ENCODE measurements at regions not wholly inside any gene's neighbourhood (a gene's known extent, or its start where the extent isn't known, plus 50 kb on each side); places are given as distances from the start of the nearest gene placed in this dataset.

DNA sequence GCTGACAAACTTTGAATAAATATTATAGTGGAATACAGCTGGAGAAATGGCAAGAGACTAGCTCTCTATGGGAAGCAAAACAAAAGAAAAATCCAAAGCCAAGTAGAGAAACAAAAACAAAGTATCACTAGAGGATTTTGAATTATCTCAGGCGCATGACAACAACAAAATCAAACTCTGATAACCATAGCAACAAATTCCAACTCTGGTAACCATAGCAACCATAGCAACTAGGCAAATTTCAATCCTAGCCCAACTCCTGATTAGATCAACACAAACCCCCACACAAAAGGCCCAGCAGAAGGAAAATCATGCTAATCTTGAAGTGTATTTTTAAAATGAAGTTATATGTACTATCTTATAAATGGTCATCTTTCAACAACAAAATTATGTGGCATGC, 98.4 kb upstream of the MAGEE2 start:
- TF ChIP-seq, protein P1, sequence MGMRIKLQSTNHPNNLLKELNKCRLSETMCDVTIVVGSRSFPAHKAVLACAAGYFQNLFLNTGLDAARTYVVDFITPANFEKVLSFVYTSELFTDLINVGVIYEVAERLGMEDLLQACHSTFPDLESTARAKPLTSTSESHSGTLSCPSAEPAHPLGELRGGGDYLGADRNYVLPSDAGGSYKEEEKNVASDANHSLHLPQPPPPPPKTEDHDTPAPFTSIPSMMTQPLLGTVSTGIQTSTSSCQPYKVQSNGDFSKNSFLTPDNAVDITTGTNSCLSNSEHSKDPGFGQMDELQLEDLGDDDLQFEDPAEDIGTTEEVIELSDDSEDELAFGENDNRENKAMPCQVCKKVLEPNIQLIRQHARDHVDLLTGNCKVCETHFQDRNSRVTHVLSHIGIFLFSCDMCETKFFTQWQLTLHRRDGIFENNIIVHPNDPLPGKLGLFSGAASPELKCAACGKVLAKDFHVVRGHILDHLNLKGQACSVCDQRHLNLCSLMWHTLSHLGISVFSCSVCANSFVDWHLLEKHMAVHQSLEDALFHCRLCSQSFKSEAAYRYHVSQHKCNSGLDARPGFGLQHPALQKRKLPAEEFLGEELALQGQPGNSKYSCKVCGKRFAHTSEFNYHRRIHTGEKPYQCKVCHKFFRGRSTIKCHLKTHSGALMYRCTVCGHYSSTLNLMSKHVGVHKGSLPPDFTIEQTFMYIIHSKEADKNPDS (CRISPR knock-in tag; IDR thresholded peaks at IDR 0.05) = no peak
- no peak for TF ChIP-seq YY1 (IDR thresholded peaks at IDR 0.05; ENCODE audit: insufficient read depth, insufficient replicate concordance, low read depth, low read length)
- TF ChIP-seq RFX3 (CRISPR knock-in tag; IDR thresholded peaks at IDR 0.05) = no peak
- TF ChIP-seq, protein P2, sequence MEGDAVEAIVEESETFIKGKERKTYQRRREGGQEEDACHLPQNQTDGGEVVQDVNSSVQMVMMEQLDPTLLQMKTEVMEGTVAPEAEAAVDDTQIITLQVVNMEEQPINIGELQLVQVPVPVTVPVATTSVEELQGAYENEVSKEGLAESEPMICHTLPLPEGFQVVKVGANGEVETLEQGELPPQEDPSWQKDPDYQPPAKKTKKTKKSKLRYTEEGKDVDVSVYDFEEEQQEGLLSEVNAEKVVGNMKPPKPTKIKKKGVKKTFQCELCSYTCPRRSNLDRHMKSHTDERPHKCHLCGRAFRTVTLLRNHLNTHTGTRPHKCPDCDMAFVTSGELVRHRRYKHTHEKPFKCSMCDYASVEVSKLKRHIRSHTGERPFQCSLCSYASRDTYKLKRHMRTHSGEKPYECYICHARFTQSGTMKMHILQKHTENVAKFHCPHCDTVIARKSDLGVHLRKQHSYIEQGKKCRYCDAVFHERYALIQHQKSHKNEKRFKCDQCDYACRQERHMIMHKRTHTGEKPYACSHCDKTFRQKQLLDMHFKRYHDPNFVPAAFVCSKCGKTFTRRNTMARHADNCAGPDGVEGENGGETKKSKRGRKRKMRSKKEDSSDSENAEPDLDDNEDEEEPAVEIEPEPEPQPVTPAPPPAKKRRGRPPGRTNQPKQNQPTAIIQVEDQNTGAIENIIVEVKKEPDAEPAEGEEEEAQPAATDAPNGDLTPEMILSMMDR (CRISPR knock-in tag; IDR thresholded peaks at IDR 0.05) = no peak
- no peak for TF ChIP-seq SRSF4 (IDR thresholded peaks at IDR 0.05; ENCODE audit: low read depth, low read length, poor library complexity, severe bottlenecking)
- TF ChIP-seq RFX5 (IDR thresholded peaks at IDR 0.05; ENCODE audit: low read depth, low read length) = no peak
- no peak for TF ChIP-seq POLR2A (IDR thresholded peaks at IDR 0.05; ENCODE audit: insufficient read depth in 1 of 2, low read depth in 2 of 2, low read length in 2 of 2)

All from HepG2 (cell line).